ENCODE measurements at regions not wholly inside any gene's neighbourhood (a gene's known extent, or its start where the extent isn't known, plus 50 kb on each side); places are given as distances from the start of the nearest gene placed in this dataset.

GRCh38 chr6:131424475-131424874, 148.6 kb upstream of the ARG1 start:
- intact Hi-C loops (cut with micrococcal nuclease) = no loop called here
- CTCF ChIA-PET = no interaction called here

GRCh38 chr6:131427434-131428058, 145.5 kb upstream of the ARG1 start:
- H3K4me3 Mint-ChIP-seq (ENCODE audit: unreplicated experiment) = no peak overlapping the region
- BruUV-seq (replicated peaks) = no TSS peak
- no peaks in the 10 kb centered on the region for H3K4me1 Mint-ChIP-seq (ENCODE audit: insufficient read depth, unreplicated experiment)
- DNase-seq (ENCODE audit: unreplicated experiment) = no peak
- H3K36me3 Mint-ChIP-seq (ENCODE audit: insufficient read depth, unreplicated experiment) = no peaks in the 10 kb centered on the region
- intact Hi-C loops (cut with micrococcal nuclease) = no loop called here
- H3K27ac Mint-ChIP-seq (ENCODE audit: low read depth, unreplicated experiment) = no peak overlapping the region
- ChIA-PET POLR2A (interaction anchor here (0.6 kb wide), 2 partner anchors 29 to 458 kb away, joined by 3 to 4 read pairs; no protein-coding TSS in a partner anchor), CTCF (interaction anchor here (0.5 to 1.1 kb wide), 3 partner anchors 12 to 554 kb away, joined by 3 to 4 read pairs (median 4); no protein-coding TSS in a partner anchor)
- H3K9me3 Mint-ChIP-seq (ENCODE audit: unreplicated experiment) = no peaks in the 10 kb centered on the region
- H3K27me3 Mint-ChIP-seq (ENCODE audit: insufficient read depth, unreplicated experiment) = no peaks in the 10 kb centered on the region
- TF ChIP-seq CTCF (IDR thresholded peaks at IDR 0.05; ENCODE audit: unreplicated experiment) = no peak

More at GRCh38 chr6:131424475-131424874, 148.6 kb upstream of the ARG1 start:
- Mint-ChIP-seq H3K27me3 (ENCODE audit: insufficient read depth, unreplicated experiment) (no peaks in the 10 kb centered on the region), H3K4me3 (ENCODE audit: unreplicated experiment) (no peak overlapping the region), H3K27ac (ENCODE audit: low read depth, unreplicated experiment) (no peak overlapping the region), H3K4me1 (ENCODE audit: insufficient read depth, unreplicated experiment) (no peaks in the 10 kb centered on the region), H3K36me3 (ENCODE audit: insufficient read depth, unreplicated experiment) (no peaks in the 10 kb centered on the region), H3K9me3 (ENCODE audit: unreplicated experiment) (no peaks in the 10 kb centered on the region)
- TF ChIP-seq CTCF (IDR thresholded peaks at IDR 0.05; ENCODE audit: unreplicated experiment) = no peak
- no peak for DNase-seq (ENCODE audit: unreplicated experiment)
- BruUV-seq (replicated peaks) = no TSS peak
- POLR2A ChIA-PET = no interaction called here

GRCh38 chr6:131430531-131430930, 142.5 kb upstream of the ARG1 start:
- Mint-ChIP-seq H3K4me1 (ENCODE audit: insufficient read depth, unreplicated experiment) (no peaks in the 10 kb centered on the region), H3K27me3 (ENCODE audit: insufficient read depth, unreplicated experiment) (no peaks in the 10 kb centered on the region), H3K36me3 (ENCODE audit: insufficient read depth, unreplicated experiment) (no peaks in the 10 kb centered on the region), H3K9me3 (ENCODE audit: unreplicated experiment) (no peaks in the 10 kb centered on the region), H3K4me3 (ENCODE audit: unreplicated experiment) (no peak overlapping the region), H3K27ac (ENCODE audit: low read depth, unreplicated experiment) (no peak overlapping the region)
- intact Hi-C loops (cut with micrococcal nuclease) = no loop called here
- no peak for TF ChIP-seq CTCF (IDR thresholded peaks at IDR 0.05; ENCODE audit: unreplicated experiment)
- POLR2A ChIA-PET = no interaction called here
- CTCF ChIA-PET = no interaction called here
- BruUV-seq (replicated peaks) = no TSS peak
- DNase-seq (ENCODE audit: unreplicated experiment) = no peak

- POLR2A ChIA-PET = no interaction called here
- Mint-ChIP-seq H3K27ac (ENCODE audit: low read depth, unreplicated experiment) (no peak overlapping the region), H3K4me3 (ENCODE audit: unreplicated experiment) (no peak overlapping the region), H3K27me3 (ENCODE audit: insufficient read depth, unreplicated experiment) (no peaks in the 10 kb centered on the region), H3K36me3 (ENCODE audit: insufficient read depth, unreplicated experiment) (no peaks in the 10 kb centered on the region), H3K9me3 (ENCODE audit: unreplicated experiment) (no peaks in the 10 kb centered on the region), H3K4me1 (ENCODE audit: insufficient read depth, unreplicated experiment) (no peaks in the 10 kb centered on the region)
- CTCF ChIA-PET = interaction anchor here (0.6 to 1.2 kb wide), 2 partner anchors 110 to 402 kb away, joined by 3 read pairs; no protein-coding TSS in a partner anchor
- no peak for DNase-seq (ENCODE audit: unreplicated experiment)
- no TSS peak for BruUV-seq (replicated peaks)
- no peak for TF ChIP-seq CTCF (IDR thresholded peaks at IDR 0.05; ENCODE audit: unreplicated experiment)
- intact Hi-C loops (cut with micrococcal nuclease) = no loop called here
Observed at GRCh38 chr6:131431718-131432117, 141.3 kb upstream of the ARG1 start.
